ENCODE measurements at regions not wholly inside any gene's neighbourhood (a gene's known extent, or its start where the extent isn't known, plus 50 kb on each side); places are given as distances from the start of the nearest gene placed in this dataset.

GRCh38 chr2:228253752-228254151, 72.3 kb upstream of the SPHKAP start:
- 0 to 100% (median 69%) methylated on average over 1 to 2 of the region's 2 CpGs; no CpG with 5 or more reads in 2 of the 10 experiments for WGBS, 10 experiments
- Histone ChIP-seq H3K27ac (no peak overlapping the region), H3K4me1 (replicated peaks in 1 of 2) (no peaks in the 10 kb centered on the region), H3K4me3 (no peak overlapping the region)
- ATAC-seq (replicated peaks in 6 of 8) = peak in 3 of 8 experiments; percentile 27 to 56 (median 43)
- in situ Hi-C loops (cut with MboI; ENCODE audit: low pct_unique_long_range_greater_than_20kb in 2 of 9, low sequenced_read_pairs in 9 of 9, unreplicated experiment in 9 of 9) = no loop called here

DNA sequence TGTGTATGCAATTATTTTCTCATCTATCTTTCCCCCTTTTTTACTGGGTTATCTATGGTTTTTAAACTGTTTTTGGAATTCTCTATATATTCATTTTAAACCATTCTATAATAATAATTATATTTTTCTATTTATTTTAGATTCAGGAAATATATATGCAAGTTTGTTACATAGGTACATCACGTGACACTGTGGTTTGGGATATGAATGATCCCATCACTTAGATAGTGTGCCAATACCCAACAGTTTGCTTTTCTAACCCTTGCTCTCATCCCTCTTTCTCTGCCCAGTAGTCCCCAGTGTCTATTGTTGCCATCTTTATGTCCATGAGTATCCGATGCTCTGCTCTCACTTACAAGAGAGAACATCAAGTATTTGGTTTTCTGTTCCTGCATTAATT, 65.8 kb upstream of the SPHKAP start:
- in situ Hi-C loops (cut with MboI; ENCODE audit: low pct_unique_long_range_greater_than_20kb in 2 of 9, low sequenced_read_pairs in 9 of 9, unreplicated experiment in 9 of 9) = no loop called here
- Histone ChIP-seq H3K27ac (no peak overlapping the region), H3K4me1 (replicated peaks in 1 of 2) (no peaks in the 10 kb centered on the region), H3K4me3 (no peak overlapping the region)
- 63 to 94% (median 80%) methylated on average over 1 to 2 of the region's 2 CpGs for WGBS, 10 experiments
- no peak for ATAC-seq (replicated peaks in 6 of 8)

DNA sequence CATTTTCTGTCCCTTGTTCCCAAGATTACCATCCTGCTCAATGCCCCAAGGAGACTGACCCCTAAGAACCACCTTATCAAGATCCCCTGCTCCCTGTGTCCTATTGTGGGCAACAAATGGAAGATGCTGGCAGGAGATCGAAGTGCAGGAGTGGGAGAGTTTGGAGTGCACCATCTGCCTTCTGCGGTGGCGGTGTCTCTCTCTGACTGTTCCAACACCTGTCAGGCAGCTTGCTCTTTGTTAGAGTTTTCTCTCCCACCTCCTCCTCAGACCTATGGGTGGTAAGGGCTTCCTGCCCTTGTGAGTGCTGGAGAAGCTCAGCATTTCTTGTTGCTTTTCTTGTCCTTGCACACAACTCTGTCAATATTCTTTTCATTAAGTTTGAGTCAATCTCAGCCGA, 64.1 kb upstream of the SPHKAP start:
- no peak for ATAC-seq (replicated peaks in 6 of 8)
- 22 to 96% (median 60%) methylated on average over 1 to 4 of the region's 4 CpGs; no CpG with 5 or more reads in 5 of the 10 experiments for WGBS, 10 experiments

GRCh38 chr2:228242591-228242990, 61.1 kb upstream of the SPHKAP start:
- Histone ChIP-seq H3K4me1 (replicated peaks in 1 of 2) (no peaks in the 10 kb centered on the region), H3K27ac (no peak overlapping the region), H3K4me3 (no peak overlapping the region)
- in situ Hi-C loops (cut with MboI; ENCODE audit: low pct_unique_long_range_greater_than_20kb in 2 of 9, low sequenced_read_pairs in 9 of 9, unreplicated experiment in 9 of 9) = no loop called here
- no peak for ATAC-seq (replicated peaks in 6 of 8)
- WGBS, 10 experiments = 86 to 100% (median 100%) methylated on average over 1 of the region's 1 CpG; no CpG with 5 or more reads in 4 of the 10 experiments

More for the DNA sequence above, 64.1 kb upstream of the SPHKAP start:
- H3K4me3 ChIP-seq = no peak overlapping the region
- no peaks in the 10 kb centered on the region for H3K4me1 ChIP-seq (replicated peaks in 1 of 2)
- H3K27ac ChIP-seq = no peak overlapping the region
- in situ Hi-C loops (cut with MboI; ENCODE audit: low pct_unique_long_range_greater_than_20kb in 2 of 9, low sequenced_read_pairs in 9 of 9, unreplicated experiment in 9 of 9) = no loop called here

DNA sequence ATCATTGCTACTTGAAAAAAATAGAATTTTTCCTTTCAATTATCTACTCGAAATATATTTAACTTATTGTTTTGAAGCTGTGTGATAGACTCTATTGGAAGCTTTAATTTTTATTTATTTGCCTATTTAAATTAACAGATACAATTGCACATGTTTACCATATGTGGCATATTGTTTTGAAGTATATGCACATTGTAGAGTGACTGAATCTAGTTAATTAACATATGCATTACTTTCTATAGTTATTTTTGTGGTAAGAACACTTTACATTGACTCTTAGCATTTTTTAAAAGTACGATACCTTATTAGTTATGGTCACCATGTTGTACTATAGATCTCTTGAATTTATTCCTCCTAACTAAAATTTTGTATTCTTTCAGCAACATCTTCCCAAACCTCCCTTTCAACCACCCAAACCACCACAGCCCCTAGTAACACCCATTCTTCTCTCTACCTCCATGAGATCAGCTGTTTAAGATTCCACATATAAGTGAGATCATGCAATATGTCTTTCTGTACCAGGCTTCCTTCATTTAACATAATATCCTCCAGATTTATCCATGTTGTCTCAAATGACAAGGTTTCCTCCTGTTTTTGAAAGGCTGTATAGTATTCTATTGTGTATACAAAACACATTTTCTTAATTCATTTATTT, 58.5 kb upstream of the SPHKAP start:
- H3K27ac ChIP-seq = no peak overlapping the region
- in situ Hi-C loops (cut with MboI; ENCODE audit: low pct_unique_long_range_greater_than_20kb in 2 of 9, low sequenced_read_pairs in 9 of 9, unreplicated experiment in 9 of 9) = no loop called here
- 4 to 67% (median 38%) methylated on average over 1 to 2 of the region's 2 CpGs; no CpG with 5 or more reads in 2 of the 10 experiments for WGBS, 10 experiments
- H3K4me1 ChIP-seq (replicated peaks in 1 of 2) = no peaks in the 10 kb centered on the region
- peak in 3 of 8 experiments; percentile 49 to 84 (median 83) for ATAC-seq (replicated peaks in 6 of 8)
- H3K4me3 ChIP-seq = no peak overlapping the region

GRCh38 chr2:228239207-228239906, 57.9 kb upstream of the SPHKAP start:
- WGBS, 10 experiments = 0 to 67% (median 33%) methylated on average over 1 of the region's 1 CpG; no CpG with 5 or more reads in 2 of the 10 experiments
- Histone ChIP-seq H3K27ac (no peak overlapping the region), H3K4me1 (replicated peaks in 1 of 2) (no peaks in the 10 kb centered on the region), H3K4me3 (no peak overlapping the region)
- ATAC-seq (replicated peaks in 6 of 8) = peak in 3 of 8 experiments; percentile 36 to 80 (median 69)
- in situ Hi-C loops (cut with MboI; ENCODE audit: low pct_unique_long_range_greater_than_20kb in 2 of 9, low sequenced_read_pairs in 9 of 9, unreplicated experiment in 9 of 9) = no loop called here

Measured in motor neuron (in vitro differentiated cells).